Esophagus muscularis mucosa (tissue), 3 donors: ENCODE measurements at regions not wholly inside any gene's neighbourhood (a gene's known extent, or its start where the extent isn't known, plus 50 kb on each side); places are given as distances from the start of the nearest gene placed in this dataset.
"Not testable (repeated sequence)": the region's sequence is repeated elsewhere in the genome, so short reads cannot be mapped to it uniquely, and the experiment has no call there.

Experiments
- POLR2A ChIP-seq: fragments of 450-650 bp; IDR thresholded peaks from one replicate; pipeline ENCODE4 v1.6.1; 2017; ENCODE audit warnings: antibody characterized with exemption, moderate library complexity, mild to moderate bottlenecking, low read depth
- TF ChIP-seq, protein P1 (sequence below), 3 experiments: fragments of 200-600 bp in 2 of 3; fragments of 450-650 bp in 1 of 3; sonication (generic) in 2 of 3; IDR thresholded peaks; one replicate each; pipeline ENCODE4 v1.5.1; 2017 to 2019; ENCODE audit warnings: antibody characterized with exemption in 3 of 3, mild to moderate bottlenecking in 2 of 3, moderate library complexity in 1 of 3

DNA sequence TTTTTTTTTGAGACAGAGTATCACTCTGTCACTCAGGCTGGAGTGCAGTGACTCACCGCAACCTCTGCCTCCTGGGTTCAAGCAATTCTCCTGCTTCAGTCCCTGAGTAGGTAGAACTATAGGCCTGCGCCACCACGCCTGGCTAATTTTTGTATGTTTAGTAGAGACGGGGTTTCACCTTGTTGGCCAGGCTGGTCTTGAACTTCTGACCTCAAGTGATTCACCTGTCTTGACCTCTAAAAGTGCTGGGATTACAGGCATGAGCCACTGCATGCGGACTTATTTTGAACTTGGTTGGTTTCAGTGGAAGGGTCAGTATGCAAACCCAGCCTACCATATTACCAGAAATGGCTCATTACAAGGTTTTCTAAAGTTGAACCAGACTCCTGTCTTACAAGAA is 61.6 kb upstream of the GBA3 start:
- TF ChIP-seq, protein P1, sequence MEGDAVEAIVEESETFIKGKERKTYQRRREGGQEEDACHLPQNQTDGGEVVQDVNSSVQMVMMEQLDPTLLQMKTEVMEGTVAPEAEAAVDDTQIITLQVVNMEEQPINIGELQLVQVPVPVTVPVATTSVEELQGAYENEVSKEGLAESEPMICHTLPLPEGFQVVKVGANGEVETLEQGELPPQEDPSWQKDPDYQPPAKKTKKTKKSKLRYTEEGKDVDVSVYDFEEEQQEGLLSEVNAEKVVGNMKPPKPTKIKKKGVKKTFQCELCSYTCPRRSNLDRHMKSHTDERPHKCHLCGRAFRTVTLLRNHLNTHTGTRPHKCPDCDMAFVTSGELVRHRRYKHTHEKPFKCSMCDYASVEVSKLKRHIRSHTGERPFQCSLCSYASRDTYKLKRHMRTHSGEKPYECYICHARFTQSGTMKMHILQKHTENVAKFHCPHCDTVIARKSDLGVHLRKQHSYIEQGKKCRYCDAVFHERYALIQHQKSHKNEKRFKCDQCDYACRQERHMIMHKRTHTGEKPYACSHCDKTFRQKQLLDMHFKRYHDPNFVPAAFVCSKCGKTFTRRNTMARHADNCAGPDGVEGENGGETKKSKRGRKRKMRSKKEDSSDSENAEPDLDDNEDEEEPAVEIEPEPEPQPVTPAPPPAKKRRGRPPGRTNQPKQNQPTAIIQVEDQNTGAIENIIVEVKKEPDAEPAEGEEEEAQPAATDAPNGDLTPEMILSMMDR (IDR thresholded peaks at IDR 0.05), result not testable (repeated sequence)
- TF ChIP-seq POLR2A, result not testable (repeated sequence)
